Astrocyte (in vitro differentiated cells and primary cell): ENCODE measurements at regions not wholly inside any gene's neighbourhood (a gene's known extent, or its start where the extent isn't known, plus 50 kb on each side); places are given as distances from the start of the nearest gene placed in this dataset.

Source experiments
- DNase-seq: peaks from one replicate; pipeline ENCODE4 v3.0.0-alpha.2; 2010; ENCODE audit warnings: low read depth
- FAIRE-seq: peaks from 2 replicates; lab custom pipeline; 2011; peaks lifted over from hg19 to GRCh38; lab: Jason Lieb, UNC
- H2AFZ ChIP-seq: 2 replicates; pipeline ENCODE4 v1.6.0; 2012; ENCODE audit warnings: low read depth, low read length, inconsistent platforms
- H3K27ac ChIP-seq: 2 replicates; pipeline ENCODE4 v1.5.1; 2011; ENCODE audit warnings: low read depth, low read length, inconsistent platforms
- H3K27me3 ChIP-seq: 2 replicates; pipeline ENCODE4 v1.6.0; 2011; ENCODE audit warnings: low read length, inconsistent platforms; ENCODE audit not compliant: insufficient read depth
- H3K36me3 ChIP-seq: 2 replicates; pipeline ENCODE4 v1.5.1; 2011; ENCODE audit warnings: low read length, inconsistent platforms; ENCODE audit not compliant: insufficient read depth
- H3K4me1 ChIP-seq: 2 replicates; pipeline ENCODE4 v1.5.1; 2011; ENCODE audit warnings: low read length, inconsistent platforms; ENCODE audit not compliant: insufficient read depth
- H3K4me2 ChIP-seq: 2 replicates; pipeline ENCODE4 v1.6.0; 2012; ENCODE audit warnings: low read length, inconsistent platforms
- H3K4me3 ChIP-seq: 2 replicates; pipeline ENCODE4 v1.5.1; 2011; ENCODE audit warnings: low read depth, mild to moderate bottlenecking, low read length, inconsistent platforms; ENCODE audit not compliant: insufficient read depth
- H3K79me2 ChIP-seq: 2 replicates; pipeline ENCODE4 v1.6.0; 2012; ENCODE audit warnings: mild to moderate bottlenecking, low read length, inconsistent platforms; ENCODE audit not compliant: insufficient read depth
- H3K9ac ChIP-seq: 2 replicates; pipeline ENCODE4 v1.6.0; 2012; ENCODE audit warnings: mild to moderate bottlenecking, low read length, inconsistent platforms
- H3K9me3 ChIP-seq: 2 replicates; pipeline ENCODE4 v1.5.1; 2012; ENCODE audit warnings: low read depth, mild to moderate bottlenecking, low read length, inconsistent platforms; ENCODE audit not compliant: insufficient read depth
- H4K20me1 ChIP-seq: 2 replicates; pipeline ENCODE4 v1.6.0; 2012; ENCODE audit warnings: low read length, inconsistent platforms; ENCODE audit not compliant: insufficient read depth
- H3K27ac Mint-ChIP-seq: one replicate; pipeline ENCODE4 v1.8.0; 2021; ENCODE audit warnings: mild to moderate bottlenecking, mixed read lengths; ENCODE audit not compliant: unreplicated experiment
- H3K27me3 Mint-ChIP-seq: one replicate; pipeline ENCODE4 v1.8.0; 2021; ENCODE audit warnings: low read depth, mixed read lengths; ENCODE audit not compliant: unreplicated experiment
- H3K36me3 Mint-ChIP-seq: one replicate; pipeline ENCODE4 v1.8.0; 2021; ENCODE audit warnings: low read depth, mixed read lengths; ENCODE audit not compliant: unreplicated experiment
- H3K4me1 Mint-ChIP-seq: one replicate; pipeline ENCODE4 v1.8.0; 2021; ENCODE audit warnings: low read depth, mixed read lengths; ENCODE audit not compliant: unreplicated experiment
- H3K4me3 Mint-ChIP-seq: one replicate; pipeline ENCODE4 v1.8.0; 2021; ENCODE audit warnings: mild to moderate bottlenecking, moderate library complexity, mixed read lengths; ENCODE audit not compliant: unreplicated experiment
- H3K9me3 Mint-ChIP-seq: one replicate; pipeline ENCODE4 v1.8.0; 2021; ENCODE audit warnings: mild to moderate bottlenecking, mixed read lengths; ENCODE audit not compliant: unreplicated experiment
- CTCF ChIP-seq: IDR thresholded peaks from 2 replicates; pipeline ENCODE4 v1.5.1; 2011; ENCODE audit warnings: low read depth, mild to moderate bottlenecking, inconsistent platforms, low read length, moderate library complexity; ENCODE audit not compliant: insufficient read depth
- EZH2 ChIP-seq: IDR thresholded peaks from 2 replicates; pipeline ENCODE4 v1.6.1; 2012; ENCODE audit warnings: mild to moderate bottlenecking, low read length, inconsistent platforms; ENCODE audit not compliant: insufficient read depth

- Mint-ChIP-seq H3K36me3 (no peaks in the 10 kb centered on the region), H3K4me3 (no peak overlapping the region), H3K4me1 (peaks cover 13% of the 10 kb centered on the region), H3K9me3 (no peaks in the 10 kb centered on the region), H3K27ac (no peak overlapping the region), H3K27me3 (no peaks in the 10 kb centered on the region)
- H3K9me3 ChIP-seq: no peaks in the 10 kb centered on the region
- H3K4me2 ChIP-seq: no peak overlapping the region
- DNase-seq (no peak), FAIRE-seq (no peak)
- H3K27ac ChIP-seq: no peak overlapping the region
- no peak for TF ChIP-seq CTCF
- no peak for TF ChIP-seq EZH2
- H3K4me3 ChIP-seq: no peak overlapping the region
- H3K27me3 ChIP-seq: no peaks in the 10 kb centered on the region
- H2AFZ ChIP-seq: no peak overlapping the region
- no peaks in the 10 kb centered on the region for H3K79me2 ChIP-seq
- H3K4me1 ChIP-seq: no peaks in the 10 kb centered on the region
- no peaks in the 10 kb centered on the region for H4K20me1 ChIP-seq
- no peaks in the 10 kb centered on the region for H3K36me3 ChIP-seq
- H3K9ac ChIP-seq: no peak overlapping the region
Observed at GRCh38 chr9:115657695-115658094, 495.9 kb upstream of the PAPPA start.

DNA sequence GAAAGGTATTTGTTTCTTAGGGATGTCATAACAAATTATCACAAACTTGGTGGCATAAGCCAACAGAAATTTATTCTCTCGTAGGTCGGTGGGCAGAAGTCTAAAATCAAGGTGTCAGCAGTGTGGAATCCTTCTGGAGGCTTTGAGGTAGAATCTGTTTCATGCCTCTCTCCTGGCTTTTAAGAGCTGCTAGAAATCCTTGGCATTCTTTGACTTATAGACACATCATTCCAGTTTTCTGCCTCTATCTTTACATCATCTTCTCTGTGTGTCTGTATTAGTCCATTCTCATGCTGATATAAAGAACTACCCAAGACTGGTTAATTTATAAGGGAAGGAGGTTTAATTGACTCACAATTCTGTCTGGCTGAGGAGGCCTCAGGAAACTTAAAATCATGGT, 488.1 kb upstream of the PAPPA start:
- Histone ChIP-seq H3K27ac (no peak overlapping the region), H3K9me3 (no peaks in the 10 kb centered on the region), H3K9ac (no peak overlapping the region), H4K20me1 (no peaks in the 10 kb centered on the region), H2AFZ (no peak overlapping the region), H3K27me3 (no peaks in the 10 kb centered on the region), H3K36me3 (no peaks in the 10 kb centered on the region), H3K4me3 (no peak overlapping the region), H3K4me1 (peaks cover 16% of the 10 kb centered on the region), H3K79me2 (no peaks in the 10 kb centered on the region), H3K4me2 (no peak overlapping the region)
- Mint-ChIP-seq H3K36me3 (no peaks in the 10 kb centered on the region), H3K27me3 (no peaks in the 10 kb centered on the region), H3K4me1 (peaks cover 35% of the 10 kb centered on the region), H3K9me3 (no peaks in the 10 kb centered on the region), H3K27ac (peak overlapping the region; percentile 92), H3K4me3 (no peak overlapping the region)
- DNase-seq (no peak), FAIRE-seq (no peak)
- TF ChIP-seq CTCF: no peak

- TF ChIP-seq CTCF: no peak
- no peak for TF ChIP-seq EZH2
- no peaks in the 10 kb centered on the region for H3K9me3 ChIP-seq
- H3K79me2 ChIP-seq: no peaks in the 10 kb centered on the region
- DNase-seq (peak; percentile 92), FAIRE-seq (peak; percentile 100)
- no peaks in the 10 kb centered on the region for H3K36me3 ChIP-seq
- Mint-ChIP-seq H3K36me3 (no peaks in the 10 kb centered on the region), H3K27me3 (no peaks in the 10 kb centered on the region), H3K4me3 (no peak overlapping the region), H3K9me3 (no peaks in the 10 kb centered on the region), H3K4me1 (peaks cover 60% of the 10 kb centered on the region), H3K27ac (peak overlapping the region; percentile 99)
- no peaks in the 10 kb centered on the region for H3K27me3 ChIP-seq
- H2AFZ ChIP-seq: no peak overlapping the region
- H4K20me1 ChIP-seq: no peaks in the 10 kb centered on the region
- peak overlapping the region; percentile 84 for H3K27ac ChIP-seq
- peaks cover 41% of the 10 kb centered on the region for H3K4me1 ChIP-seq
- peak overlapping the region; percentile 38 for H3K4me2 ChIP-seq
- no peak overlapping the region for H3K4me3 ChIP-seq
- peak overlapping the region; percentile 63 for H3K9ac ChIP-seq
Observed at GRCh38 chr9:115668521-115668920, 485.1 kb upstream of the PAPPA start.
